ACHN (cell line): ENCODE measurements at regions not wholly inside any gene's neighbourhood (a gene's known extent, or its start where the extent isn't known, plus 50 kb on each side); places are given as distances from the start of the nearest gene placed in this dataset.
"Not testable (repeated sequence)": the region's sequence is repeated elsewhere in the genome, so short reads cannot be mapped to it uniquely, and the experiment has no call there.

Experiments used
- DNase-seq: peaks from one replicate; pipeline ENCODE4 v3.0.0-alpha.2; 2015
- in situ Hi-C: cut with HindIII; loops from 2 replicates; pipeline ENCODE4 v1.10.0; 2017; ENCODE audit warnings: low sequenced_read_pairs, low pct_ligation_motif_present, low pct_unique_long_range_greater_than_20kb

DNA sequence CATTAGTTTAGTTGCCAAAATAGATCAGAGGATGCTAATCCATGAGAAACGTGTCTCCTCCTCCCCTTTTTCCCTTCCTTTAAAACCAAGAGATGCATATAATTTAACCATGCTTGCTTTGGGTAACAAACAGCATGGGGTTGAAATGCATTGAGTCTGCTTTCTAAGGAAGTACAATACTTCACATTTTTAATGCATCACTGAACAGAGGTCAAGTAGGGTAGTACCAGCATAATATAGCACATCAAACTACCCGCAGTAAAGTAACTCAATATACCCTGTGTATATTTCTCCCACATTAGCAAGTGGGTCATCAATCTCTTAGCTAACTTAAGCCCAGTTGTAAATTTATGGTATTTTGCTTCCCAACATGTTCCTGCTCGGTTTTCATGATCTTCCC is 239.3 kb upstream of the SEMA3C start:
- in situ Hi-C loops: no loop called here
- no peak for DNase-seq

DNA sequence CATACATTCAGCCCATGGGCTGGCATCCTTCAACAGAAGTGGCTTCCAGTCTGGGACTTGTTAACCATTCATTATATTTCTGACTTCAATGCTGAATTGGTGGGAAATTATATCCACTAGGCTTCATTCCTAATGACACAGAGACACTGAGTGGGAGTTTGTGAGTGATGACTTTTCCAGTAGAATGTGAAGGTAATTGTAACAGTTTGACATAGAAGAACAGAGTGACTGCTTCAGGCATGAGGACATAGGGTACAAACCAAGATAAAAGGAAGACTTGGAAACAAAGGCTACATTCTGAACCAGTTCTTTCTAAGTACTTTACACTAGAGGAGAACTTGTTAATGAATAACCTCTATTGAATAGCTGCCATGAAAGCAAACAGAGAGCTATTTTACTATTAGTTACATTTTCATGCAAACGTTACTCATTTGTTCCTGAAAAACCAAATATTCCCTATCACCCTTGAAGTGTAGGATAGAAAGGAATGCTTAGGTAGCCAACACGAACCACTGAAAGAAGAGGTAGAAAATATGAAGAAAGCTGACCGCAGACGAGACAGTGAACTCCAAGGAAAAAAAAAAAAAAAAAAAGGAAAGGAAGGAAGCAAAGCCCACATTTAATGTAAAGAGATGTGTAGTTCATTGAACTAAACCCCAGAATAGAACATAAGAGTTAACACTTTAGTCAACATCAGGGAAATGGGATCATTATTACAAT is 237.0 kb upstream of the SEMA3C start:
- in situ Hi-C loops: no loop called here
- DNase-seq: peak; percentile 94

DNA sequence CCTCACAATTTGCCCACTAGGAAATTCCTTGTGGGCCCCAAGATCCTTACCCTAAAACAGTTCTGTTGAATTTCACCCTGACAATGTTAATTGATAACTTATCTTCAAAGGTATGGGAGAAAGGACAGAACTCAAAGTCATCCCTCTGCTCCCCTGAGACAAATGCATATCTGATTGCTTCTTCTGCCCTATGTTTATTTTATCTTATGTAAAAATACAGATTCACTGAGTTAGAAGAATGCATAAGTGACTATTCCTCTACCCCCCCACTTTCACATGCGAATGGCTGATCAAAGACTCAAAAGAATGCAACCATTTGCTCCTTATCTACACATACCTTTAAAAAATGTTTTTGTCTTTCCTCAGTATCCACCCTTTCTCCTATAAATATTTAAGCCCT is 235.7 kb upstream of the SEMA3C start:
- DNase-seq: no peak
- in situ Hi-C loops: no loop called here

DNA sequence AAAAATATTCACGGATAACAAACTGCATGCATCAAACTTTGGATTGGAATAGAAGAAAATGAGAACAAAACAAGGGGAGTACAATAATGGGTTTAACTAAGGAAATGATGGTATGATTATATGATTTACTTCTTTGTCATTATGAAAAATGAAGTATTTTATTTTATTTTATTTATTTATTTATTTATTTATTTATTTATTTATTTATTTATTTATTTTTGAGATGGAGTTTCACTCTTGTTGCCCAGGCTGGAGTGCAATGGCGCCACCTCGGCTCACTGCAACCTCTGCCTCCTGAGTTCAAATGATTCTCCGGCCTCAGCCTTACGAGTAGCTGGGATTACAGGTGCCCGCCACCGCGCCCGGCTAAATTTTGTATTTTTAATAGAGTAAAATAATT is 234.1 kb upstream of the SEMA3C start:
- DNase-seq, in situ Hi-C loops: not testable (repeated sequence)

DNA sequence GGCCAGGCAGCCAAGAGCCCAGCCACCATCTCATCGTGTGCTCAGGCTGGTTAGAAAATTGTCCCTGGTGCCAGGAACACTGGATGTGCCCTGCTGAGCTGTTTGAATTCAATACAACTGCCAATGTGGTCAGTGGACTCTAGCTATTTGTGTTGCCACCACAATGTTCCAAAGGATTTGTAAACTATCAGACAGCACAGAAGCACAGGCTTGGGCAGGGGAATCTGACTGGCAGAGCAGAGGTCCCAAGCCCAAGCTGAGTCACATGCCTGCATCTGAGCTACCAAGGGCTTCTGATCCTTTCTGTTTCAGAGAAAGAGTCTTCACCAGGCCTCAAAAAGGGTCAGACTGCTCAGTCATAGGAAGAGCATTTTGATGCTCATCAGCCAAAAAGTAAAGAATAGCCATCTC is 232.1 kb upstream of the SEMA3C start:
- in situ Hi-C loops: no loop called here
- DNase-seq: no peak

DNA sequence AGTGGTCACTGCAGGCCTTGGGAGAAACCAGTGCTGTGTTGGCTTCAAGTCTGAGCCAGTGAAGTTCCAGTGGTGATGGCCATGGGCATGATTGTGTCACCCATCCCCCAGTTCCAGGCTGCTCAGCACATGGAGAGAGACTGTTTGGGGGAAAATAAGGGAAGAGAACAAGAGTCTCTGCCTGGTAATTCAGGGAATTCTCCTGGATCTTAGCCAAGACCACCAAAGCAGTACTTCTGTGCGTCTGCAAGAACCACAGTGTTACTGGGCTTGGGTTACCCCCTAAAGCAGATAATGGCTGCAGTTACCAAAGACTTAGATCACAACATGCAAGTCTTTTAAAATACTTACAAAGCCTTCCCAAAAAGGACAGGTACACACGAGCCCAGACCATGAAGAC is 225.0 kb upstream of the SEMA3C start:
- in situ Hi-C loops: no loop called here
- no peak for DNase-seq

DNA sequence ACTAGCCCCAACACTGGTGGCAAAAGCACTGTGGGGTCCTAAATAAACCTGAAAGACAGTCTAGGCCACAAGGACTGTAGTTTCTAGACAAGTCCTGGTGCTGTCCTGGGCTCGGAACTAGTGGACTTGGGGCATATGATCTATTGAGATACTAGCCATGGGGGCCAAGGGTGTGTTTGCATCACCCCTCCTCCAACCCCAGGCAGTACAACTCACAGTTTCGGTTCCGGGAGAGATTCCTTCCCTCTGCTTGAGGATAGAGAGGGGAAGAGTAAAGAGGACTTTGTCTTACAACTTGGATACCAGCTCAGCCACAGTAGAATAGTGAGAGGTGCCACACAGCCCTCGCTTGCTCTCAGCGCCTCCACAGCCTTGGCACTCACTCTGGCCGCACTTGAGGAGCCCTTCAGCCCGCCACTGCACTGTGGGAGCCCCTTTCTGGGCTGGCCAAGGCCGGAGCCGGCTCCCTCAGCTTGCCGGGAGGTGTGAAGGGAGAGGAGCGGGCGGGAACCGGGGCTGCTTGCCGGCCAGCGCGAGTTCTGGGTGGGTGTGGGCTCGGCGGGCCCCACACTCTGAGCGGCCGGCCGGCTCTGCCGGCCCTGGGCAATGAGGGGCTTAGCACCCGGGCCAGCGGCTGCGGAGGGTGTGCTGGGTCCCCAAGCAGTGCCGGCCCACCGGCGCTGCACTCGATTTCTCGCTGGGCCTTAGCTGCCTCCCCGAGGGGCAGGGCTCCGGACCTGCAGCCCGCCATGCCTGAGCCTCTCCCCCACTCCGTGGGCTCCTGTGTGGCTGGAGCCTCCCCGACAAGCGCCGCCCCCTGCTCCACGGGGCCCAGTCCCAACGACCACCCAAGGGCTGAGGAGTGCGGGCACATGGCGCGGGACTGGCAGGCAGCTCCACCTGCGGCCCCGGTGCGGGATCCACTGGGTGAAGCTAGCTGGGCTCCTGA is 222.7 kb upstream of the SEMA3C start:
- in situ Hi-C loops, DNase-seq: not testable (repeated sequence)

DNA sequence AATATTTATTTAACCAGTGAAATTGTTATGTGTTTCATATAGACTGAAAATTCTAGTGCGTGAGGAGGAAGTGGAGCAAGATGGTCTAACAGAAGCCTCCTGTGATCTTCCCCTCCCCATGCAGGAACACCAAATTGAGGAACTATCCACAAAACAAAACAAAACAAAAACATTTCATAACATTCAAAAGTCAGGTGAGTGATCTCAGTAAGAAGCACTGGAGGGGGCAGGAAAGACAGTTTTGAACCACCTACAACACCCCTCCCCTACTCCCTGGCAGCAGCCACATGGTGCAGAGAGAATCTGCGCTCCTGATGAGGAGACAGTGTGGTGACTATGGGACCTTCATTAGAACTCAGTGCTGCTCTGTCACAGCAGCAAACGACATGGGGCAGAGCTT is 221.9 kb upstream of the SEMA3C start:
- DNase-seq: no peak
- in situ Hi-C loops: no loop called here

DNA sequence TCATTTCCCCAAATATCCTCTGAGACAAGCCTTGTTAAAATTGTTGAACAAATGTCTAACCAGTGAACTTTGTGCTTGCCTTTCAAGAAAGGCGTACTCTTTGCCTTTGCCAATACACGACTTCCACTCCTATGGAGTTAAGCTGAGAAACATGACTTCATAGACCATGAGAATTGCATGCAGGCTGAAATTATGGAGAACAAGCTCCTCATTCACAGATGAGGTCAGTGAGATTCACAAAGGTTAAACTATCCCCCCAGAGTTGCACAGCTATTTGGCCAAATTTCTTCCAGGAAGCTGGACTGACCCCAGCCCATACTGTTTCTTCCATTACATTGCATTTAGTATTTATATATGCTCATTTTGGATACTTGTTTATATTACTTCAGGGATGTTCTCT is 221.4 kb upstream of the SEMA3C start:
- no peak for DNase-seq
- in situ Hi-C loops: no loop called here

DNA sequence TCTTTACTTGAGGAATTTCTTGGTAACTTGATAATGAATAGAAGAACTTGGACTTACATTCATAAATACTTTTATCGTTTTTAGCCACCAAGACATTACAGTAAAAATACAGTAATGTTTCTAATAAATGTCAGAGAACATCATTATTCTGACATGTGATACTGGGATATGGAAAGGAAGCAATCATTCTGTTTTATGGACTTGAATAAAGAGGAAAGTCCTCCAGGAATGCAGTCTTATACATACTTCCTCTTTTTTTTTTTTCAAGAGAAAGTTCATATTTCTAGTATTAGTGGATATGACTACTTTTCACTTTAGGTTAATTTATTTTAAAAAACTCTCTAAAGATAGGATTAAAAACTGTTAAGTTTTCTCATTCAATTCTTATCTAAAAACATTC is 220.0 kb upstream of the SEMA3C start:
- in situ Hi-C loops: no loop called here
- DNase-seq: no peak

DNA sequence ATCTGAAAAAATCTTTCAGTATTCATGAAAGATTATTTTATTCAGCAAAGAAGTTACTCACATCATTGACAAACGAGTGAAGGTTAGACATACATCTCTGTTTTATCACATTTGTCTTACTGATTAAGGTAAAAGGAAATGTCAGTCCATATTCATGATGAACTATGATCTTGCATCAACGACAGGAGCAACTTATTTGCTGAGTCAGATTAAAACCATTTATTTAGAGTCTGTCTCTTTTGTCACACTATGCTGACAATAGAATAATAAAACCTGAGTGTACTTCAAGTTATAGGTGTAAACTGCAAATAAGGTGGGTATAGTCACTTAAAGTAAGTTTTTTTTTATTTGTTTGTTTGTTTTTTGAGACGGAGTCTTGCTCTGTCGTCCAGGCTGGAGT is 216.5 kb upstream of the SEMA3C start:
- DNase-seq: no peak
- in situ Hi-C loops: no loop called here

DNA sequence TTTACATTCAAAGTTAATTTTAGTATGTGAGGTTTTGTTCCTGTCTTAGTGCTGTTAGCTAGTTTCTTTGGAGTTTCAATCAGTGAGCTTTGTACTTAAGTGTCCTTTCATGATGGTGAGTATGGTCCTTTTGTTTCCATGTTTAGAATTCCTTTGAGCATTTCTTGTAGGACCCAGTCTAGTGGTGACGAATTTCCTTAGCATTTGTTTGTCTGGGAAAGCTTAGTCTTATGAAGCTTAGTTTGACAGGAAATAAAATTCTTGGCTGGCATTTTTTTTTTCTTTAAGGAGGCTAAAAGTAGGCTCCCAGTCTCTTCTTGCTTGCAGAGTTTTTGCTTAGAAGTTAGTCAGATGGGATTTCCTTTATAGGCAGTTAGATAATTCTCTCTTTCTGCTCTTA is 209.2 kb upstream of the SEMA3C start:
- no peak for DNase-seq
- in situ Hi-C loops: no loop called here

DNA sequence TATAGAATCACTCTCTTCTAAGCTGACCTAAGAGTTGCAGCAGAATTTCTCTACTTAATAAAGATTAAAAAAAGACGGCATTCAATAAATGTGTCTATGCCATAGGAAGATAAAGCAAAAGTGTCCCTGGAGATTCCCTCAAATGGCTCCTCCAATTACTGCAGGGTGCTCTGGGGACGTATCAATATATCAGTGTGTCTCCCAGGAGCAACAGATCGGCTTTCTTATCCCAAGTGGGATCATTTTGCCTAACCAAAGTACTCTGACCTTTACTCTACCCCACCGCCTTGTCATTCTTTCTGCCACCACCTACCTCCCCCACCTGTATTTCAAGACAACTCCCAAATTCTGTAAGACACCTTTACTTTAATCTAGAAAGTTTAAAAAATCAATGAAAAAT is 202.0 kb upstream of the SEMA3C start:
- DNase-seq: no peak
- in situ Hi-C loops: no loop called here

DNA sequence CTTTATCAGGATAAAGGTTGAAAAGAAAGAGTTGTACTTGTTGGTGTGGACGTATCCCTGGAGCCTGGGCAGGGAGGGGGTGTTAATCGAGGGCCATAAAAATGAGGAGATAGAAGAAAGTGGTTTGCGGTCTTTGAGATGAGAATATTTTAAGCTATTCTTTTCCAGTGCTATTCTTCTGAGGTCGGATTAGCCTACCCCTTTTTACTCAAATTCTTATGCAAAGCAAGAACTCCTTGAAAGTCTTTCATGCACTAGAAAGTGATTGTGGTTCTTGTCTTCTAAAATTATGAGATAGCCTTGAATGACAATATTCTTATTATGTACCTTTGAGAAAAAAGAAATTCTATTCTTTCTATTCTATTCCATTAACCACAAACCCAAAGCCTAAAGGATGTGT is 201.3 kb upstream of the SEMA3C start:
- in situ Hi-C loops: no loop called here
- no peak for DNase-seq

DNA sequence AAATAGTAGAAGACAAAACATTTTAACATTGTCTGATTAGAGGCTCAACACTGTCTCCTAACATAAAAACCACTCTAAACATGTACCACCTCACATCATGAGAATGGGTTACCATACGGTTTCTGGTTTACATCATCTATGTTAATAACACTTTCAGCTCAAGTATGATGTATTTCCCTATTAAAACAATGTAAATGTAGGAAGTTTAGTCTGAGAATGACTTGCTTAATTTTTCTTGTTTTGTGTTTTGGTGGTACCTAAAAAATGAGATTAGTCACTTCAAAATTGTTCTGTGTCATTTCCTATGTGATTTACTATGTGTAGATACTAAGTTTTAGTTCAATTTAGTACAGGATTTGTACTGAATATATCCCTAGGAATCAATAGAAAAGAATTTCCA is 195.8 kb upstream of the SEMA3C start:
- in situ Hi-C loops: no loop called here
- DNase-seq: no peak

DNA sequence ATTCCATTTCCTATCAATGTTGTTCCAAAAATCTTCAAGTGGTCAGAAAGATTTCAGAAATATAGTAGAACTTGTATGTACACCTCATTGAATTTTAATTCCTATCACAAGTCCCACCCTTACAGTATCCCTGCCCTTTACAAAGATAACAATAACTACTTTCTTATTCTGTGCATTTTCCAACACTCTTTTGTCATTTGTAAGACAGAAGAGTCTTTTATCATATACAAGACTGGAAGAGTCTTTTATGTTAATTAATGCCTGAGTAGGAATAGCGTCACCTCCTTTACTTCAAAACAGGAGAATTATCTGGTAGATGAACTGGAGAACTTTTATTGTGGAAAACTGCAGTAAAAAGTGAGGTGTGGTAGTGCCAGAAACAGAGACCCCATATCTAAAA is 193.9 kb upstream of the SEMA3C start:
- in situ Hi-C loops: no loop called here
- no peak for DNase-seq

DNA sequence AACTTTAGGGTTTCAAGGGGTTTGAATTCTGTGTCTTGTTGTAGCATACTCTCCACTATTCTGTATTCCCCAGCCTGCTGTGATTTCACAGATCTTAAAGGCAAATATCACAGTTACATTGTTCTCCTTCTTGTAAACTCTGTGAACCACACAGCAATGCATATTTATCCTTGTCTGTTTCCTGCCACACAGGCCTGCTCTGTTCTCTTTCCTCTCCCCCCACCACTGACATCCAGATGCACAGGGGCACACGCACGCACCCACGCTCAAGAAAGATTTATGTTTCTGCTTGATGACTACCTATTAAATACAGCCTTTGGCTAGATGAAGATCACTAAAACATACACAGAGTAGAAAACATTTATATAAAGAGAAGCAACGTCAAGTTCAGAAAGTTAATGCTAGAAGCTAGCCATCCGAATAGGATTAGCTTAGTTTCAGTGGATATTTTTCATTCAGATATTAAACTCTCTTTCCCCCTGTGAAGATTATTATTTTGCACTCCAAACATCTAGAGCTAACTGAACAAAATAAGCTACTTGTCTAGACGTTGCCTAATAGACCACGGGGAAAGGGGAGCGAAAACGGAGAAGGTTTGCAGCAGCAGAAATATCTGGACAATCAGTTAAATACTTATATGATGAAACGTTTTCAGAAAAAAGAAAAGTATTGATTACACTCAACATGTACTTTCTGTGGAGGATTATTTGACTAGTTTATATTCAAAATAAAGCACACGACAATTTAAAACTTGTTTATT is 193.1 kb upstream of the SEMA3C start:
- DNase-seq: no peak
- in situ Hi-C loops: no loop called here

DNA sequence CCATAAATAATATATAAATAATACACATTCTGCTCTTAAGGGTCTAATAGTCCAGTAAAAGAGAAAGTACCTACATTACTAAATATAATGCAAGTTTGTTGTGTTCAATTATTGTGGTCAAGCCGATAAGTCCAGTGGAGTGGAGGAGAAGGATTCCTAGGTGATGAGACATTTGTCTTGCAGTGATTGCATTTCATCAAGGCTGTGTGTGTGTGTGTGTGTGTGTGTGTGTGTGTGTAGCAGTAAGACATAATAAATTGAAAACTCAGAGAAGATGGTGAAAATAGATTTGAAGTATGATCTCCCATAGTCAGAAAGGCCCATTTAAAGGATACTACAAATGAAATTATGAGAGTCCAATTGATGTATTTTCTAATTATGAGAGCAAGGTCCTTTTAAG is 192.5 kb upstream of the SEMA3C start:
- in situ Hi-C loops: no loop called here
- DNase-seq: peak; percentile 94

DNA sequence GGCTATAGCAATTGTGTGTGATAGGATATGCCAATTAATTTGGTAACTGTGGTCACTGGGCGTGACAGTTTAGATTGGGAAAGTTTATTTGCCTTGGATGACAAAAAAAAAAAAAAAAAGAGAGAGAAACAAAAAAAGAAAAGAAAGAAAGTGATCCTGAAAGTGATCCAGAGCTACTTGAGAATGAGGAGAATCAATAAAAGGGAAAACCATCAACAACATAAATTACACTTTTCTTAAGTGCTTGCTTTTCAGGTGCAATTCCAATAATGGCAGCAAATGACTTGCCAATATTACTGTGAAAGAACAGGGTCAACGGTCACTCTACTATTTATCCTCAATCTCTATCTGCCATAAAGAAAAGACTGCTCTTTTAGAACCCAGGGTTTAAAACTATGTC is 191.8 kb upstream of the SEMA3C start:
- peak; percentile 9 for DNase-seq
- in situ Hi-C loops: no loop called here
